Neural progenitor cell (in vitro differentiated cells): ENCODE measurements at regions not wholly inside any gene's neighbourhood (a gene's known extent, or its start where the extent isn't known, plus 50 kb on each side); places are given as distances from the start of the nearest gene placed in this dataset.

Experiments
- DNase-seq: peaks from one replicate; pipeline ENCODE4 v3.0.0-alpha.2; 2016; ENCODE audit warnings: low spot score
- H2AFZ ChIP-seq: fragments of 200-600 bp; sonication (generic); replicated peaks from 2 replicates; pipeline ENCODE4 v1.6.1; 2016; ENCODE audit warnings: antibody characterized with exemption
- H3F3A ChIP-seq: fragments of 200-600 bp; sonication (generic); 2 replicates; pipeline ENCODE4 v1.6.1; 2016; ENCODE audit warnings: antibody characterized with exemption, low read depth
- H3K27ac ChIP-seq: fragments of 200-600 bp; sonication (generic); 2 replicates; pipeline ENCODE4 v1.5.1; 2016; ENCODE audit warnings: mild to moderate bottlenecking
- H3K27me3 ChIP-seq: fragments of 200-600 bp; sonication (generic); 2 replicates; pipeline ENCODE4 v1.6.1; 2016; ENCODE audit warnings: mild to moderate bottlenecking, moderate library complexity
- H3K36me3 ChIP-seq: fragments of 200-600 bp; sonication (generic); 2 replicates; pipeline ENCODE4 v1.5.1; 2016
- H3K4me1 ChIP-seq: fragments of 200-600 bp; sonication (generic); 2 replicates; pipeline ENCODE4 v1.6.1; 2016; ENCODE audit warnings: mixed run types
- H3K4me2 ChIP-seq: fragments of 200-600 bp; sonication (generic); 2 replicates; pipeline ENCODE4 v1.6.1; 2016
- H3K4me3 ChIP-seq: fragments of 200-600 bp; sonication (generic); 2 replicates; pipeline ENCODE4 v1.5.1; 2016
- H3K79me2 ChIP-seq: fragments of 200-600 bp; sonication (generic); 2 replicates; pipeline ENCODE4 v1.6.1; 2016; ENCODE audit warnings: low read depth
- H3K9ac ChIP-seq: fragments of 200-600 bp; sonication (generic); 2 replicates; pipeline ENCODE4 v1.6.1; 2016
- H3K9me3 ChIP-seq: fragments of 200-600 bp; sonication (generic); 2 replicates; pipeline ENCODE4 v1.5.1; 2016; ENCODE audit warnings: low read depth
- H4K20me1 ChIP-seq: fragments of 200-600 bp; sonication (generic); 2 replicates; pipeline ENCODE4 v1.6.1; 2016; ENCODE audit warnings: low read depth
- H3K27ac Mint-ChIP-seq: 3 replicates; pipeline ENCODE4 v1.8.0; 2021; ENCODE audit warnings: mixed read lengths
- H3K27me3 Mint-ChIP-seq: 2 replicates; pipeline ENCODE4 v1.8.0; 2022; ENCODE audit warnings: low read depth, mild to moderate bottlenecking, inconsistent platforms, moderate library complexity, mixed read lengths; ENCODE audit not compliant: insufficient read depth
- H3K36me3 Mint-ChIP-seq: 3 replicates; pipeline ENCODE4 v1.8.0; 2021; ENCODE audit warnings: mixed read lengths
- H3K4me1 Mint-ChIP-seq: 3 replicates; pipeline ENCODE4 v1.8.0; 2021; ENCODE audit warnings: mixed read lengths
- H3K4me3 Mint-ChIP-seq: 3 replicates; pipeline ENCODE4 v1.8.0; 2021; ENCODE audit warnings: mild to moderate bottlenecking, moderate library complexity, mixed read lengths
- H3K9me3 Mint-ChIP-seq: 3 replicates; pipeline ENCODE4 v1.8.0; 2020; ENCODE audit warnings: mixed read lengths
- EZH2 ChIP-seq: fragments of 200-600 bp; sonication (generic); IDR thresholded peaks from 2 replicates; pipeline ENCODE4 v1.6.1; 2017; ENCODE audit warnings: antibody characterized with exemption, mild to moderate bottlenecking, moderate library complexity
- EZH2phosphoT487 ChIP-seq: fragments of 200-600 bp; sonication (generic); IDR thresholded peaks from 2 replicates; pipeline ENCODE4 v1.6.1; 2017; ENCODE audit warnings: antibody characterized with exemption
- TF ChIP-seq, protein P1 (sequence below): fragments of 200-600 bp; sonication (generic); IDR thresholded peaks from 2 replicates; pipeline ENCODE4 v1.5.1; 2017; ENCODE audit warnings: antibody characterized with exemption, mild to moderate bottlenecking

GRCh38 chr6:119862719-119863118 lies 513.2 kb upstream of the MAN1A1 start:
- no peaks in the 10 kb centered on the region for H3K36me3 ChIP-seq
- H3K36me3 Mint-ChIP-seq = no peaks in the 10 kb centered on the region
- H3K27me3 ChIP-seq = no peaks in the 10 kb centered on the region
- no peak for TF ChIP-seq EZH2
- peaks cover 2% of the 10 kb centered on the region for H3K27me3 Mint-ChIP-seq
- no peak overlapping the region for H2AFZ ChIP-seq
- no peaks in the 10 kb centered on the region for H3K79me2 ChIP-seq
- H3K4me3 ChIP-seq = no peak overlapping the region
- H4K20me1 ChIP-seq = no peaks in the 10 kb centered on the region
- H3F3A ChIP-seq = no peaks in the 10 kb centered on the region
- H3K4me2 ChIP-seq = no peak overlapping the region
- no peaks in the 10 kb centered on the region for H3K9me3 ChIP-seq
- H3K27ac Mint-ChIP-seq = no peak overlapping the region
- peaks cover 2% of the 10 kb centered on the region for H3K9me3 Mint-ChIP-seq
- H3K9ac ChIP-seq = no peak overlapping the region
- no peak overlapping the region for H3K27ac ChIP-seq
- no peaks in the 10 kb centered on the region for H3K4me1 ChIP-seq
- H3K4me3 Mint-ChIP-seq = no peak overlapping the region
- H3K4me1 Mint-ChIP-seq = no peaks in the 10 kb centered on the region
- no peak for DNase-seq

DNA sequence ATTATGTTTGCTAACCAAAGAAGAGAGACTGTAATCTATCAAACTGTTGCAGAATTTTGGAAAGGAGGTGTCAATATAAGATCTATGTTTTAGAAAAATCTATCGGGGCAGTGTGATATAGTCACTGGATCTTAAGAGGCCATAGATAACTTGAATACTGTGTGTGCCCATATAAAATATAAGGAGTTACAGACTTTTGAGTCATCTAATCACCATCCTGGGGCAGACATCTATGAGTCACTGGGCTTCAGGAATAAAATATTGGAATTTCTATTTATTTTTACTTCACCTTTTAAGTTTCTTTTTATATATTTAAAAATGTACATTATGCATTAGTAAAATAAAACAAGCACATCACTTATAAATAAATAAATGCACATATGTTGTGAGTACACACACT lies 509.3 kb upstream of the MAN1A1 start:
- no peaks in the 10 kb centered on the region for H3K36me3 Mint-ChIP-seq
- Histone ChIP-seq H3K4me2 (no peak overlapping the region), H3K27me3 (no peaks in the 10 kb centered on the region), H4K20me1 (no peaks in the 10 kb centered on the region), H3F3A (no peaks in the 10 kb centered on the region), H3K9ac (no peak overlapping the region), H3K27ac (no peak overlapping the region), H2AFZ (no peak overlapping the region), H3K36me3 (no peaks in the 10 kb centered on the region), H3K4me1 (no peaks in the 10 kb centered on the region), H3K79me2 (no peaks in the 10 kb centered on the region), H3K4me3 (no peak overlapping the region), H3K9me3 (no peaks in the 10 kb centered on the region)
- H3K27ac Mint-ChIP-seq = no peak overlapping the region
- H3K9me3 Mint-ChIP-seq = no peaks in the 10 kb centered on the region
- no peaks in the 10 kb centered on the region for H3K27me3 Mint-ChIP-seq
- no peak overlapping the region for H3K4me3 Mint-ChIP-seq
- TF ChIP-seq EZH2phosphoT487 (no peak), EZH2 (no peak)
- TF ChIP-seq, protein P1, sequence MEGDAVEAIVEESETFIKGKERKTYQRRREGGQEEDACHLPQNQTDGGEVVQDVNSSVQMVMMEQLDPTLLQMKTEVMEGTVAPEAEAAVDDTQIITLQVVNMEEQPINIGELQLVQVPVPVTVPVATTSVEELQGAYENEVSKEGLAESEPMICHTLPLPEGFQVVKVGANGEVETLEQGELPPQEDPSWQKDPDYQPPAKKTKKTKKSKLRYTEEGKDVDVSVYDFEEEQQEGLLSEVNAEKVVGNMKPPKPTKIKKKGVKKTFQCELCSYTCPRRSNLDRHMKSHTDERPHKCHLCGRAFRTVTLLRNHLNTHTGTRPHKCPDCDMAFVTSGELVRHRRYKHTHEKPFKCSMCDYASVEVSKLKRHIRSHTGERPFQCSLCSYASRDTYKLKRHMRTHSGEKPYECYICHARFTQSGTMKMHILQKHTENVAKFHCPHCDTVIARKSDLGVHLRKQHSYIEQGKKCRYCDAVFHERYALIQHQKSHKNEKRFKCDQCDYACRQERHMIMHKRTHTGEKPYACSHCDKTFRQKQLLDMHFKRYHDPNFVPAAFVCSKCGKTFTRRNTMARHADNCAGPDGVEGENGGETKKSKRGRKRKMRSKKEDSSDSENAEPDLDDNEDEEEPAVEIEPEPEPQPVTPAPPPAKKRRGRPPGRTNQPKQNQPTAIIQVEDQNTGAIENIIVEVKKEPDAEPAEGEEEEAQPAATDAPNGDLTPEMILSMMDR = no peak
- DNase-seq = no peak
- no peaks in the 10 kb centered on the region for H3K4me1 Mint-ChIP-seq

DNA sequence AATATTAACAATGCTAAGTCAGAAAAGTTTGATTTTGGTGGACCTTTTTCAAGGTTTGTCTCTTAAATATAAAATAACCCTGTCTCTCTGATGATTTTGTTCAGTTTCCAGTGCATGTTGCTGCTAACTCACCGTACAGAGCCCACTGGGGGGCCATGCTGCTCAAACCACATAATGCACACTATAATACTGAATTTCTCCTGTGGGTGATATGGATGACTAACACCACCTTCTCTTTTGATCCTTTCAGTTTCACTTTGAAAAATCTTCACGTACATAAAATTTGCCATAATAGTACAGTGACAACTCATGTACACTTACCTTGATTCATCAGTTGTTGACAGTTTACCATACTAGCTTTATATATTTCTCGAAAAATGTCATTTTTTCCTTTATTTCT lies 506.6 kb upstream of the MAN1A1 start:
- Histone ChIP-seq H3K36me3 (no peaks in the 10 kb centered on the region), H3F3A (no peaks in the 10 kb centered on the region), H3K4me3 (no peak overlapping the region), H3K27ac (no peak overlapping the region), H3K9ac (no peak overlapping the region), H3K79me2 (no peaks in the 10 kb centered on the region), H3K27me3 (no peaks in the 10 kb centered on the region), H2AFZ (no peak overlapping the region), H4K20me1 (no peaks in the 10 kb centered on the region), H3K4me2 (no peak overlapping the region), H3K9me3 (no peaks in the 10 kb centered on the region), H3K4me1 (no peaks in the 10 kb centered on the region)
- no peaks in the 10 kb centered on the region for H3K9me3 Mint-ChIP-seq
- H3K27me3 Mint-ChIP-seq = peaks cover 1% of the 10 kb centered on the region
- no peak overlapping the region for H3K27ac Mint-ChIP-seq
- no peak overlapping the region for H3K4me3 Mint-ChIP-seq
- no peak for DNase-seq
- TF ChIP-seq, protein P1 = no peak
- TF ChIP-seq EZH2 = no peak
- no peak for TF ChIP-seq EZH2phosphoT487
- no peaks in the 10 kb centered on the region for H3K36me3 Mint-ChIP-seq
- peaks cover 7% of the 10 kb centered on the region for H3K4me1 Mint-ChIP-seq

DNA sequence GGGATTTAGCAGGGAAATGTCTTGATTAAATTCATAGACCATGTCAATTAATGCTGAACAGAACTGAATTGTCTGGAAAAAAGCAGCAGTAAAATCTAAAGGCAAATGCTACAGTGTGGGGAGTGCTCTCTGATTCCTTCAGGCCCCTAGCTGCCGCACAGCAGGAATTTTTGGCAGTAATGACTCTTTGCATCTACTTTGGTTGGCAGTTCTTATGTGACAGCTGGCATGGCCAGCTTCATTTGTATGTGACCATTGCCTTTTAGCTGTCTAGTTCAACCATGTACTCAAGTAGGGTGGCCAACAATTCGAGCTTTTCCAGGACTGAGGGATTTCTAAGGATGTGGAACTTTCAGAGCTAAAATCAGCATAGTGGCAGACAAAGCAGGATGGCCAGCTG lies 499.1 kb upstream of the MAN1A1 start:
- H3K9ac ChIP-seq = no peak overlapping the region
- H3K4me1 Mint-ChIP-seq = peaks cover 7% of the 10 kb centered on the region
- peaks cover 4% of the 10 kb centered on the region for H3K27me3 Mint-ChIP-seq
- H4K20me1 ChIP-seq = no peaks in the 10 kb centered on the region
- no peak overlapping the region for H2AFZ ChIP-seq
- H3K27ac ChIP-seq = no peak overlapping the region
- no peaks in the 10 kb centered on the region for H3K79me2 ChIP-seq
- H3K4me3 ChIP-seq = no peak overlapping the region
- H3K9me3 Mint-ChIP-seq = no peaks in the 10 kb centered on the region
- H3K27me3 ChIP-seq = no peaks in the 10 kb centered on the region
- no peak for TF ChIP-seq EZH2
- TF ChIP-seq, protein P1 = no peak
- TF ChIP-seq EZH2phosphoT487 = no peak
- H3K27ac Mint-ChIP-seq = no peak overlapping the region
- no peak overlapping the region for H3K4me3 Mint-ChIP-seq
- no peaks in the 10 kb centered on the region for H3K9me3 ChIP-seq
- DNase-seq = no peak
- H3K4me1 ChIP-seq = no peaks in the 10 kb centered on the region
- H3K4me2 ChIP-seq = no peak overlapping the region
- no peaks in the 10 kb centered on the region for H3F3A ChIP-seq
- H3K36me3 Mint-ChIP-seq = no peaks in the 10 kb centered on the region
- no peaks in the 10 kb centered on the region for H3K36me3 ChIP-seq
